ENCODE measurements at regions not wholly inside any gene's neighbourhood (a gene's known extent, or its start where the extent isn't known, plus 50 kb on each side); places are given as distances from the start of the nearest gene placed in this dataset.

- no peak for TF ChIP-seq CTCF (IDR thresholded peaks at IDR 0.05)
- no peak for TF ChIP-seq POLR2AphosphoS5 (IDR thresholded peaks at IDR 0.05)
- TF ChIP-seq POLR2A (IDR thresholded peaks at IDR 0.05; ENCODE audit: low read depth), result no peak
Observed at GRCh38 chr1:191890433-191891088, 267.7 kb upstream of the RGS18 start.
